ENCODE measurements at regions not wholly inside any gene's neighbourhood (a gene's known extent, or its start where the extent isn't known, plus 50 kb on each side); places are given as distances from the start of the nearest gene placed in this dataset.

- DNase-seq: no peak
Observed at GRCh38 chr6:120211955-120212792, 862.6 kb upstream of the MAN1A1 start.

GRCh38 chr6:120202878-120203277 lies 853.3 kb upstream of the MAN1A1 start:
- no peak for DNase-seq

GRCh38 chr6:120200853-120201252 lies 851.3 kb upstream of the MAN1A1 start:
- DNase-seq: no peak

- DNase-seq: no peak
Observed at GRCh38 chr6:120198033-120198432, 848.5 kb upstream of the MAN1A1 start.

GRCh38 chr6:120186080-120186479 lies 836.5 kb upstream of the MAN1A1 start:
- DNase-seq: no peak

- no peak for DNase-seq
Observed at GRCh38 chr6:120173250-120173649, 823.7 kb upstream of the MAN1A1 start.

- no peak for DNase-seq
Observed at GRCh38 chr6:120164531-120164930, 815.0 kb upstream of the MAN1A1 start.

- no peak for DNase-seq
Observed at GRCh38 chr6:120157873-120158272, 808.3 kb upstream of the MAN1A1 start.

- no peak for DNase-seq
Observed at GRCh38 chr6:120147071-120147871, 797.7 kb upstream of the MAN1A1 start.

GRCh38 chr6:120141601-120142000 lies 792.0 kb upstream of the MAN1A1 start:
- no peak for DNase-seq

GRCh38 chr6:120137492-120137891 lies 787.9 kb upstream of the MAN1A1 start:
- DNase-seq: no peak

- no peak for DNase-seq
Observed at GRCh38 chr6:120129228-120129627, 779.7 kb upstream of the MAN1A1 start.

- DNase-seq: no peak
Observed at GRCh38 chr6:120122401-120122800, 772.8 kb upstream of the MAN1A1 start.

- no peak for DNase-seq
Observed at GRCh38 chr6:120116343-120116742, 766.8 kb upstream of the MAN1A1 start.

GRCh38 chr6:120112980-120113379 lies 763.4 kb upstream of the MAN1A1 start:
- DNase-seq: no peak

- DNase-seq: no peak
Observed at GRCh38 chr6:120111001-120111400, 761.4 kb upstream of the MAN1A1 start.

- no peak for DNase-seq
Observed at GRCh38 chr6:120108061-120108795, 758.7 kb upstream of the MAN1A1 start.

- no peak for DNase-seq
Observed at GRCh38 chr6:120103618-120104017, 754.1 kb upstream of the MAN1A1 start.

- no peak for DNase-seq
Observed at GRCh38 chr6:120096696-120097260, 747.2 kb upstream of the MAN1A1 start.

GRCh38 chr6:120083186-120083585 lies 733.6 kb upstream of the MAN1A1 start:
- DNase-seq: no peak

GRCh38 chr6:120077489-120077888 lies 727.9 kb upstream of the MAN1A1 start:
- no peak for DNase-seq

- DNase-seq: no peak
Observed at GRCh38 chr6:120058410-120058809, 708.8 kb upstream of the MAN1A1 start.

GRCh38 chr6:120056085-120056484 lies 706.5 kb upstream of the MAN1A1 start:
- DNase-seq: no peak

Data from NCI-H2107 (cell line).